Spinal cord (tissue), 9 donors: ENCODE measurements at regions not wholly inside any gene's neighbourhood (a gene's known extent, or its start where the extent isn't known, plus 50 kb on each side); places are given as distances from the start of the nearest gene placed in this dataset.

Experiments
- DNase-seq, 6 donors: peaks; one replicate each; pipeline versions ENCODE4 v3.0.0 to v3.0.0-alpha.2; 2013 to 2015; ENCODE audit warnings: low spot score in 6 of 6, low read depth in 4 of 6
- H3K27ac ChIP-seq: one replicate; pipeline ENCODE4 v1.5.1; 2013; ENCODE audit warnings: low read depth, low read length, control low read depth
- H3K27me3 ChIP-seq: one replicate; pipeline ENCODE4 v1.6.1; 2013; ENCODE audit warnings: low read length; ENCODE audit not compliant: control insufficient read depth, insufficient read depth
- H3K36me3 ChIP-seq: one replicate; pipeline ENCODE4 v1.6.1; 2013; ENCODE audit warnings: low read length; ENCODE audit not compliant: control insufficient read depth, insufficient read depth
- H3K4me1 ChIP-seq: one replicate; pipeline ENCODE4 v1.6.1; 2013; ENCODE audit warnings: low read length; ENCODE audit not compliant: control insufficient read depth, insufficient read depth
- H3K4me3 ChIP-seq: one replicate; pipeline ENCODE4 v1.5.1; 2013; ENCODE audit warnings: low read depth, low read length, control low read depth
- H3K9me3 ChIP-seq: one replicate; pipeline ENCODE4 v1.6.1; 2013; ENCODE audit warnings: low read length; ENCODE audit not compliant: control insufficient read depth, insufficient read depth
- WGBS: methylation state at CpG from one replicate; pipeline ENCODE4 v1.1.5; 2013; ENCODE audit warnings: missing lambda C conversion rate; ENCODE audit not compliant: insufficient coverage; 5-methylcytosine and 5-hydroxymethylcytosine counted together
- donor health status: healthy.

DNA sequence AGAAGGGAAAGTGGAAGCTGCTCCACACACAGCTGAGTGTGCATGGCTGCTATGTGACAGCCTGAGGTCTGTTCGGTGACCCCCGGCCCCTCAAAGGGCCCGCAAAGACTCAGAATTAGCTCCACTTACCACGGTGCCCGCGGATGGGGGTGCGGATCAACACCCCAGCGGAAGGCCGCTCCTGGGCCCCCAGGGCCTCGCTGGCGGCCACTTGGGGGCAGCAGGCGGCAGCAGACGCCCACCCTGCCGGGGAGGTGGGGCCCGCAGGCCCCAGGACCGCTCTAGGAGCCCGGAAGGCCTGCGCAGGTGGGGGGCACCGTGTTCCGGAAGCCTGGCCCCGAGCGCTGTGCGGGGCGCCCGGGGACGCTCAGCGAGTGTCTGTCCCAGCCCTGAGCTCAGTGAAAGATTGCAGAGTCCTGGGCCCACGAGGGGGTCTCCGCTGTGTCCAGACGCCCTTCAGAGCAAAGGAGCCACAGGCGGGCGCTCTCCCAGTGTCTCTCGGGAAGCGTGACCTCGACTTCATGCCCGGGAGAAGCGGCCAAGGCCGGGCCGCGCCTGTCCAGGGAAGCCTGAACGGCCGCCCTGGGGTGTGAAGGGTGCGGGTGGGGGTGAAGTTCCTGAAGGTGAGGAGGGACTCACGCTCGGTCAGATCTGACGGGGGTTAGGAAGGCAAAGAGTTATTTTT is 118.7 kb downstream of the VAPA start:
- Histone ChIP-seq H3K4me1 (peaks cover 23% of the 10 kb centered on the region), H3K27ac (peak overlapping the region; percentile 4), H3K9me3 (no peaks in the 10 kb centered on the region), H3K4me3 (peak overlapping the region; percentile 24), H3K36me3 (no peaks in the 10 kb centered on the region), H3K27me3 (no peaks in the 10 kb centered on the region)
- peak in 3 of 6 donors; percentile 15 to 67 (median 63) for DNase-seq
- 10% methylated on average over 46 of the region's 46 CpGs for WGBS

DNA sequence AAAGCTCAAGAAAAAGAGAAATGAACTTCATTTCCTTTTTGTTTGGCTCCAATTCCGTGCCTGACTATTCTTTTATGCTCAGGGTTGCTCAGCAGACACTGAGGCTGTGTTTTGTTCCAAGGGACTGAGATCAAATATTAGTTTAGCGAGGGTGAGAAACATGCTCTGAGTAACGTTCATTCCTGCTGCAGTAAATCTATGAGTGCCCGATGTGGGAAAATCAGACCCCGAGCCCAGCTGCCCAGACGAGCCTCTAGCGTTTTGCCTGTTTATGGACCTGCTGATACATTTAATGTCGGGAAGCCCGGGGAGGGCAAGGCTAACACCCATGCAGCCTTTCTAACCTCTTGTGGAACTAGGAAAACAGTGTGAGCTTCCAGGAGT is 119.2 kb downstream of the VAPA start:
- peak in 2 of 6 donors; percentile 22 to 32 for DNase-seq
- Histone ChIP-seq H3K9me3 (no peaks in the 10 kb centered on the region), H3K36me3 (no peaks in the 10 kb centered on the region), H3K27me3 (no peaks in the 10 kb centered on the region), H3K4me3 (peak overlapping the region; percentile 24), H3K4me1 (peaks cover 23% of the 10 kb centered on the region), H3K27ac (peak overlapping the region; percentile 4)
- WGBS, result 35% methylated on average over 7 of the region's 9 CpGs

DNA sequence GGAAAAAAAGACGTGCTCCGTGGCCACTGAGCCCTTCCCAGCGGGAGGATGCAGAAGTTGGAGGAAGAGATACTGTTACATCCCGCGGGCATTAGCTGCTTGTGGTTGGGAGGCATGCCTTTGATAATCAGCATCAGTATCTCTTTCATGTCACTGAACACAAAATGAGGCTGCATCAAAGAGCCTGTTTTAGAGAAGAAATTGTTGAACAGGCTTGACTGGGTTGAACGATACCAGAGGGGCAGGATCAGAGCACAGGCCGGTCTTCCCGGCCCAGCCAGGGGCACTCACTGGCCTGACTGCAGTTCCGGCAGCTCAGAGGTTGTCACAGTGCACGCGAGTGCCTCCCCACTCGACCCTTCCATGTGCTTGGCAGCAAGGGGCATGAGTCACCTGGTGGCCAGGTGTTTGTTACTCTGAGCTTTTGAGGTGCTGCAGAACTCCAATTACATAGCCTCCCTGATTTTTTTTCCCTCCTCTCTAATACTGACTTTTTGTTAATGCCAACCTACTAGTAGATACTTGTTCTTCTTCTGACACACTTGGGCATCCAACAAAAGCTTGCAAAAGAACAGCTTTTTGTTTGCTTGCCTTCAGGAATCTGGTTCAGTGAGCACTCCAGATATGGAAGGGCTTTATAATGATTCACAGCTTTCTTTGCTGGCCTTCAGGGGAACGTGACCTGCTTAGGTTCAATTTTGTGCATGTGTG is 121.6 kb downstream of the VAPA start:
- 65% methylated on average over 10 of the region's 13 CpGs for WGBS
- Histone ChIP-seq H3K27me3 (no peaks in the 10 kb centered on the region), H3K4me3 (no peak overlapping the region), H3K36me3 (no peaks in the 10 kb centered on the region), H3K9me3 (no peaks in the 10 kb centered on the region), H3K27ac (no peak overlapping the region), H3K4me1 (peaks cover 23% of the 10 kb centered on the region)
- DNase-seq, result no peak

DNA sequence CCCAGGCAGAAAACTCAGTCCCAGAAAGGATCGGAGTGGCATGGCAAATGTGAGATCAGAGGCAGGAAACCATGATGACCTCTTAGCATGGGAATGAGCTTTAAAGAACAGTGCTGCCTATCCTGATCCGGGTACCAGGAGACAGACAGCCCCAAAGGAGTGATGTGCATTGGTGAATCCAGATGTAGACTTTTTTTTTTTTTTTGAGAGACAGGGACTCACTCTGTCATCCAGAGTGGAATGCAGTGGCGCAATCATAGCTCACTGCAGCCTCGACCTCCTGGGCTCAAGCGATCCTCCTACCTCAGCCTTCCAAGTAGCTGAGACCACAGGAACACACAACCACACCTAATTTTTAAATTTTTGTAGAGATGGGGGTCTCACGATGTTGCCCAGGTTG is 122.7 kb downstream of the VAPA start:
- Histone ChIP-seq H3K27ac (no peak overlapping the region), H3K4me1 (peaks cover 23% of the 10 kb centered on the region), H3K36me3 (no peaks in the 10 kb centered on the region), H3K4me3 (no peak overlapping the region), H3K27me3 (no peaks in the 10 kb centered on the region), H3K9me3 (no peaks in the 10 kb centered on the region)
- WGBS, result 86% methylated on average over 3 of the region's 6 CpGs
- DNase-seq, result no peak

DNA sequence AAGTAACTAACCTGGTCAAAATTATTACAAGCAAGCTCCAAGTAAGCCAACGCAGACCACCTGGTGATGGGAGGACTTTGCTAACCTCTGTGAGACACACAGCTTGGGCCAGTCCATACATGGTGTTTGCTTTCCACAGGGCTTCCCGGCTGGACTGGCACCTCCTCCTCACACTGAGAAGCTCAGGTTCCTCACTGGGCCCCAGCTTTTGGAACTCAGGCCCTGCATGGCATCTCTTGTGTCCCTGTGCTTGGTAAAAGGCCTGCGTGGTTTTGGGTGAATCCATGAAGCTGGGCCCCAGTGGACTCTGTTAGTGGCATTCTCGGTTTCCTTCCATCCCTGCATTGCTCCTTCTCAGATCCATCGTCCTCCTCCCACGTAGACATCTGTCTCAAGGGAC is 123.4 kb downstream of the VAPA start:
- Histone ChIP-seq H3K27ac (no peak overlapping the region), H3K4me1 (peaks cover 19% of the 10 kb centered on the region), H3K27me3 (no peaks in the 10 kb centered on the region), H3K36me3 (no peaks in the 10 kb centered on the region), H3K9me3 (peaks cover 2% of the 10 kb centered on the region), H3K4me3 (no peak overlapping the region)
- 96% methylated on average over 6 of the region's 6 CpGs for WGBS
- no peak for DNase-seq

DNA sequence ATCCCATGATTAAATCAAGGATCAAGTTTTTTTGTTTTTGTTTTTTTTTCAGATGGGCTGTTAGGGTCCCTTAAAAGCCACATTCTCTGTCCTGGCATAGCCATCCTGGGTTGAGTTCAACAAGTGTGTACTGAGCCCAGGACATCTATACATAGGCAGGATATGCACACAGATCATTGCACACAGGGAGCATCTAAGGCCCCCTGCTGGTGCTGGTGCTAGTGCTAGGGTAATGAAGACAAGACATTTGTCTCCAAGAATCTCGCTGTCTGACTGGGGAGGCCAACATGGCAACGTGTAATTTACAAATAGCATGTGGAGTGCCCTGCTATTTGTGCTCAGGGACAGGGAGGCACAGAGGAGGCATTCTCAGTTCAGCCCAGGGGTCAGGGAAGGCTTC is 124.5 kb downstream of the VAPA start:
- DNase-seq, result no peak

DNA sequence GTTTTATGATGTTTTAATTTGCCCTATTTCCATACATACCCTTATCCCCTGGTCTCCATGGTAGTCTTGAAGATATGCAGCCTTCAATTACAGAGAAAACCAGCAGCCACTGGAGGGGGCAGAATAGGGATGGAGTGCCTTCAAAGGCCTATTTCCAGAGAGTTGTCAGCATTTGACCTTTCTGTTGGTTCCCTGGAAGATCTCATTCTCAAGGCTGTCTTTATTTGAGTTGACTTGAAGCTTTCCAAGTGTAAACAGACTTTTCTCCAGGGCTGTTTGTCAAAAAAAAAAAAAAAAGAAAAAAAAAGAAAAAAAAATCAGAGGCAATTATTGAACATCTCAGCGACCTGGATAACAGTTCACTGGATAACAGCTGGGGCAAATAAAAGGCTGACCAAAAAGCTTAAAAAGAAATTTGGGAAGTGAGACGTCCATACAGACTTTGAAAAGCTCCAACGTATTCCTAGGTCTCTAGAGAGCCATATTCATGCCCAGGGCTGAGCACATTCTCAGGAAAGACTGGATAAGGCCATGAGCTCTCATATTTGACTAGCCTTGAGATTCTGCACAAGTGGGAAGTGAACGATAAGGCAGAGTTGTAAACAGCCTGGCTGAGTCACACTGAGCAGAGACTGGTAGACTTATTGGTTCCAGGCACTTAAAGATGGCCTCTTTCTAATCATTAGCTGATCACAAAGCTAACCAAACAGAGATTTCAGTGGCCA is 126.6 kb downstream of the VAPA start:
- no peaks in the 10 kb centered on the region for H3K36me3 ChIP-seq
- 75% methylated on average over 4 of the region's 4 CpGs for WGBS
- H3K27ac ChIP-seq, result no peak overlapping the region

More for the DNA sequence above, 124.5 kb downstream of the VAPA start:
- H3K27ac ChIP-seq, result no peak overlapping the region
- H3K9me3 ChIP-seq, result peaks cover 2% of the 10 kb centered on the region
- no peak overlapping the region for H3K4me3 ChIP-seq
- 55% methylated on average over 2 of the region's 2 CpGs for WGBS
- no peaks in the 10 kb centered on the region for H3K27me3 ChIP-seq
- H3K4me1 ChIP-seq, result peaks cover 9% of the 10 kb centered on the region
- H3K36me3 ChIP-seq, result no peaks in the 10 kb centered on the region

DNA sequence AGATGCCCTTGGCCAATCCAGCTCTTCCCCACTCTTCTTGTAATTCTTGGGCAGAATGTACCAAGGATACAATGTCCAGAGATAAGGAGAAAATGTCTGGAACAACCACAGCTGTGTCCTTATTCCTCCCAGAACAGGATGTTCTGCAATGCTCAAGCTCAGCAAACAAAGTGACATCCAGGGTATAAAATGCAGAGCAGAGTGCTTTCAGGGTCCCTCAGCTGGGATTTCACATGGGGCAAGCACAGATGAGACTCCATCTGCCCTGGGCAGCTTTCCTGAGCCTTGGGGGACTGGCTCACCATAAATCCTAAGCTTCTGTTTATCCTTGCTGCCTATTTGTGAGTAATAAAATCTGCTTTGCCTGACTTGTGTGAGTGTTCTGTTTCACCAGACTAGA is 127.4 kb downstream of the VAPA start:
- Histone ChIP-seq H3K27me3 (no peaks in the 10 kb centered on the region), H3K36me3 (no peaks in the 10 kb centered on the region), H3K4me1 (peaks cover 12% of the 10 kb centered on the region), H3K27ac (no peak overlapping the region), H3K4me3 (no peak overlapping the region), H3K9me3 (peaks cover 2% of the 10 kb centered on the region)
- DNase-seq, result no peak

More for the DNA sequence above, 126.6 kb downstream of the VAPA start:
- Histone ChIP-seq H3K4me3 (no peak overlapping the region), H3K4me1 (peaks cover 10% of the 10 kb centered on the region), H3K9me3 (peaks cover 2% of the 10 kb centered on the region), H3K27me3 (no peaks in the 10 kb centered on the region)
- no peak for DNase-seq

DNA sequence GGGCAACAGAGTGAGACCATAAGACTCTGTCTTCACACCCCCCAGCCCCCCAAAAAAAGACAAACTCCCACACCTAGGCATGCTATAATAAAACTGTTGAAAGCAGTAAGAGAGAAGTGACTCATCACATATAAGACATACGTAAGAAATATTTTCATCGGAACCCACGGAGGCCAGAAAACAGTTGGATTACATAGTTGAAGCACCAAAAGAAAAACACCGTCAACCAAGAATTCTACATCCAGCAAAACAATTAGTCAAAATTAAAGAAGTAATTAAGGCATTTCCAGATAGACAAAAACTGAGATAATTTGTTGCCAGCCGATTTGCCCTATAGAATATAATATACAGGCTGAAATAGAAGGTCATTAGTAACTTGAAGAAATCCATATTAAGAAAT is 128.7 kb downstream of the VAPA start:
- Histone ChIP-seq H3K36me3 (no peaks in the 10 kb centered on the region), H3K4me1 (peaks cover 12% of the 10 kb centered on the region), H3K27ac (no peak overlapping the region), H3K27me3 (no peaks in the 10 kb centered on the region), H3K9me3 (peaks cover 2% of the 10 kb centered on the region), H3K4me3 (no peak overlapping the region)
- no peak for DNase-seq
- WGBS, result no CpG with 5 or more reads among the region's 5 CpGs
